AG09319 (cell line): ENCODE measurements at regions not wholly inside any gene's neighbourhood (a gene's known extent, or its start where the extent isn't known, plus 50 kb on each side); places are given as distances from the start of the nearest gene placed in this dataset.

Experiments
- DNase-seq: peaks from one replicate; pipeline ENCODE4 v3.0.0-alpha.2; 2010; ENCODE audit warnings: low read depth; ENCODE audit errors: extremely low read depth
- CTCF ChIP-seq: IDR thresholded peaks from 2 replicates; pipeline ENCODE4 v1.5.1; 2011; ENCODE audit warnings: low read depth, mild to moderate bottlenecking, inconsistent platforms, low read length, moderate library complexity

- no peak for DNase-seq
- no peak for TF ChIP-seq CTCF
These were observed 322.3 kb upstream of the TSHZ3 start for GRCh38 chr19:31671411-31672035.

GRCh38 chr19:31674503-31675192 lies 325.4 kb upstream of the TSHZ3 start:
- no peak for DNase-seq

GRCh38 chr19:31675193-31675913 lies 326.1 kb upstream of the TSHZ3 start:
- no peak for DNase-seq

More at GRCh38 chr19:31674503-31675192, 325.4 kb upstream of the TSHZ3 start:
- TF ChIP-seq CTCF: no peak

GRCh38 chr19:31676271-31677004 lies 327.2 kb upstream of the TSHZ3 start:
- no peak for DNase-seq
- TF ChIP-seq CTCF: no peak

More at GRCh38 chr19:31675193-31675913, 326.1 kb upstream of the TSHZ3 start:
- TF ChIP-seq CTCF: no peak

- DNase-seq: no peak
- TF ChIP-seq CTCF: no peak
These were observed 329.2 kb upstream of the TSHZ3 start for GRCh38 chr19:31678421-31678820.

GRCh38 chr19:31681121-31681520 lies 331.9 kb upstream of the TSHZ3 start:
- no peak for TF ChIP-seq CTCF
- no peak for DNase-seq
